HEK293 (cell line): ENCODE measurements at regions not wholly inside any gene's neighbourhood (a gene's known extent, or its start where the extent isn't known, plus 50 kb on each side); places are given as distances from the start of the nearest gene placed in this dataset.

Experiments used
- CTCF ChIA-PET: fragments of 350-600 bp; formaldehyde crosslinking; extraction: SDS; loops from one replicate; lab custom pipeline; 2021; ENCODE audit warnings: antibody characterized with exemption; lab: Yijun Ruan, JAX
- POLR2A ChIA-PET: fragments of 300-600 bp; formaldehyde crosslinking; extraction: SDS; loops from one replicate; lab custom pipeline; 2020; ENCODE audit warnings: antibody characterized with exemption, inconsistent platforms; lab: Yijun Ruan, JAX
- H3K27ac ChIP-seq: fragments of 200-500 bp; sonication (Bioruptor generic); 2 replicates; pipeline ENCODE4 v1.5.1; 2014; ENCODE audit warnings: low read depth, low read length, control low read depth, inconsistent platforms; ENCODE audit errors: extremely low read depth
- H3K36me3 ChIP-seq, 2 experiments: fragments of 200-500 bp in 1 of 2; sonication (Bioruptor generic) in 1 of 2; 1 replicate in 1 of 2; 2 replicates in 1 of 2; pipeline ENCODE4 v1.5.1; 2014 to 2017; ENCODE audit warnings: inconsistent platforms in 2 of 2, low read length in 2 of 2; ENCODE audit not compliant: control insufficient read depth in 2 of 2, insufficient read depth in 1 of 2
- H3K4me1 ChIP-seq: fragments of 200-500 bp; sonication (Bioruptor generic); 2 replicates; pipeline ENCODE4 v1.5.1; 2014; ENCODE audit warnings: mild to moderate bottlenecking, low read length, inconsistent platforms; ENCODE audit not compliant: control insufficient read depth, insufficient read depth
- H3K4me3 ChIP-seq: 2 replicates; pipeline ENCODE4 v1.5.1; 2011; ENCODE audit warnings: low read depth, mild to moderate bottlenecking, control low read depth, low read length, moderate library complexity
- H3K9me3 ChIP-seq: fragments of 200-500 bp; sonication (Bioruptor generic); 2 replicates; pipeline ENCODE4 v1.5.1; 2014; ENCODE audit warnings: low read depth, low read length, inconsistent platforms; ENCODE audit not compliant: control insufficient read depth, insufficient read depth
- GLIS2 ChIP-seq: fragments of 450-650 bp; formaldehyde crosslinking; IDR thresholded peaks from 2 replicates; pipeline ENCODE4 v1.5.1; 2016; ENCODE audit warnings: missing biosample characterization, missing genetic modification characterization
- MYNN ChIP-seq: fragments of 450-650 bp; formaldehyde crosslinking; IDR thresholded peaks from 2 replicates; pipeline ENCODE4 v1.5.1; 2016; ENCODE audit warnings: missing biosample characterization, missing genetic modification characterization, borderline replicate concordance
- PRDM10 ChIP-seq: fragments of 450-650 bp; formaldehyde crosslinking; IDR thresholded peaks from 2 replicates; pipeline ENCODE4 v1.5.1; 2016; ENCODE audit warnings: missing biosample characterization, missing genetic modification characterization
- SCRT1 ChIP-seq: fragments of 450-650 bp; formaldehyde crosslinking; IDR thresholded peaks from 2 replicates; pipeline ENCODE4 v1.5.1; 2016; ENCODE audit warnings: missing biosample characterization, missing genetic modification characterization, borderline replicate concordance
- ZBTB21 ChIP-seq: fragments of 450-650 bp; formaldehyde crosslinking; IDR thresholded peaks from 2 replicates; pipeline ENCODE4 v1.5.1; 2017; ENCODE audit warnings: missing biosample characterization, missing genetic modification characterization
- ZBTB8A ChIP-seq: fragments of 450-650 bp; formaldehyde crosslinking; IDR thresholded peaks from 2 replicates; pipeline ENCODE4 v1.5.1; 2016; ENCODE audit warnings: missing biosample characterization, missing genetic modification characterization
- ZFP37 ChIP-seq: fragments of 450-650 bp; formaldehyde crosslinking; IDR thresholded peaks from 2 replicates; pipeline ENCODE4 v1.5.1; 2016; ENCODE audit warnings: missing biosample characterization, missing genetic modification characterization
- ZNF16 ChIP-seq: fragments of 450-650 bp; formaldehyde crosslinking; IDR thresholded peaks from 2 replicates; pipeline ENCODE4 v1.5.1; 2016; ENCODE audit warnings: low read depth, missing biosample characterization, missing genetic modification characterization
- ZNF169 ChIP-seq: fragments of 450-650 bp; formaldehyde crosslinking; IDR thresholded peaks from 2 replicates; pipeline ENCODE4 v1.5.1; 2016; ENCODE audit warnings: missing biosample characterization, missing genetic modification characterization
- ZNF211 ChIP-seq: fragments of 450-650 bp; formaldehyde crosslinking; IDR thresholded peaks from 2 replicates; pipeline ENCODE4 v1.5.1; 2016; ENCODE audit warnings: low read depth, missing biosample characterization, missing genetic modification characterization
- ZNF302 ChIP-seq: fragments of 450-650 bp; formaldehyde crosslinking; IDR thresholded peaks from 2 replicates; pipeline ENCODE4 v1.5.1; 2016; ENCODE audit warnings: missing biosample characterization, missing genetic modification characterization, low read depth
- ZNF350 ChIP-seq: fragments of 450-650 bp; formaldehyde crosslinking; IDR thresholded peaks from 2 replicates; pipeline ENCODE4 v1.5.0; 2017; ENCODE audit warnings: missing biosample characterization, mild to moderate bottlenecking, missing genetic modification characterization
- ZNF354C ChIP-seq: fragments of 450-650 bp; formaldehyde crosslinking; IDR thresholded peaks from 2 replicates; pipeline ENCODE4 v1.5.1; 2016; ENCODE audit warnings: missing biosample characterization, missing genetic modification characterization, low read depth, borderline replicate concordance
- ZNF555 ChIP-seq: fragments of 450-650 bp; formaldehyde crosslinking; conservative IDR thresholded peaks from 2 replicates; pipeline ENCODE4 v1.5.1; 2017; ENCODE audit warnings: missing biosample characterization, mild to moderate bottlenecking, missing genetic modification characterization, inconsistent platforms
- ZNF747 ChIP-seq: fragments of 450-650 bp; formaldehyde crosslinking; IDR thresholded peaks from 2 replicates; pipeline ENCODE4 v1.5.1; 2016; ENCODE audit warnings: missing biosample characterization, missing genetic modification characterization
- ZNF776 ChIP-seq: fragments of 450-650 bp; formaldehyde crosslinking; IDR thresholded peaks from 2 replicates; pipeline ENCODE4 v1.5.0; 2017; ENCODE audit warnings: missing biosample characterization, missing genetic modification characterization, borderline replicate concordance
- TF ChIP-seq, protein P1 (sequence below): fragments of 450-650 bp; formaldehyde crosslinking; IDR thresholded peaks from 2 replicates; pipeline ENCODE4 v1.5.1; 2017; ENCODE audit warnings: missing biosample characterization, missing genetic modification characterization
- TF ChIP-seq, protein P2 (sequence below): fragments of 450-650 bp; formaldehyde crosslinking; IDR thresholded peaks from 2 replicates; pipeline ENCODE4 v1.5.1; 2016; ENCODE audit warnings: missing biosample characterization, missing genetic modification characterization
- TF ChIP-seq, protein P3 (sequence below): fragments of 450-650 bp; formaldehyde crosslinking; IDR thresholded peaks from 2 replicates; pipeline ENCODE4 v1.5.1; 2016; ENCODE audit warnings: missing biosample characterization, missing genetic modification characterization, borderline replicate concordance

DNA sequence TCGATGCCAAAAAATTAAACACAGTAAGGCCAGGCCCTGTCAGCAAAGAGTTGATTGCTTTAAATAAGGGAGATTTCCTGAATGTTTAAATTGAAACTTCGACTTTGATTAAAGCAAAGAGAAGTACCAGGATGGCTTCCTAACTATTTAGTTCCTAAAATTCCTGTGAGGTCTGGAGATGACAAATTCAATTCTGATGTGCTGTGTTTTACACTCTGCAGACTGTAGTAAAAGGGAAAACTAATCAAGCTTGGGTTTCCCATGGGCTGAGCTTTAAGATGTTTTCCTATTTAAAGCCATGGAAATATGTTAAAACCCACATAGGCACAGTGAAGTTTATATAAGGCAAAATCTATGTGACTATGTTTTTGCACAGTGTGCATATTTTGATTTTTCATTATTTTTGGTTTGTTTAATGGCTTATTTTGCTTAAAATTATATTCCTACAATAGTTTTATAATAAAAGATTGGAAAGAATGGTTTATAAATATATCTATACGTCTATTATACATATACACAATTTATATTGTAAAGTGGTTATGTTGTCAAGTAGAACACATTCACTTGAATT lies 198.5 kb upstream of the EYA4 start:
- TF ChIP-seq PRDM10 (tag by site-specific recombination) (no peak), ZNF354C (tag by site-specific recombination) (no peak), ZNF16 (no peak)
- TF ChIP-seq, protein P1, sequence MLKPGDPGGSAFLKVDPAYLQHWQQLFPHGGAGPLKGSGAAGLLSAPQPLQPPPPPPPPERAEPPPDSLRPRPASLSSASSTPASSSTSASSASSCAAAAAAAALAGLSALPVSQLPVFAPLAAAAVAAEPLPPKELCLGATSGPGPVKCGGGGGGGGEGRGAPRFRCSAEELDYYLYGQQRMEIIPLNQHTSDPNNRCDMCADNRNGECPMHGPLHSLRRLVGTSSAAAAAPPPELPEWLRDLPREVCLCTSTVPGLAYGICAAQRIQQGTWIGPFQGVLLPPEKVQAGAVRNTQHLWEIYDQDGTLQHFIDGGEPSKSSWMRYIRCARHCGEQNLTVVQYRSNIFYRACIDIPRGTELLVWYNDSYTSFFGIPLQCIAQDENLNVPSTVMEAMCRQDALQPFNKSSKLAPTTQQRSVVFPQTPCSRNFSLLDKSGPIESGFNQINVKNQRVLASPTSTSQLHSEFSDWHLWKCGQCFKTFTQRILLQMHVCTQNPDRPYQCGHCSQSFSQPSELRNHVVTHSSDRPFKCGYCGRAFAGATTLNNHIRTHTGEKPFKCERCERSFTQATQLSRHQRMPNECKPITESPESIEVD (tag by site-specific recombination) = no peak
- Histone ChIP-seq H3K4me1 (peaks cover 6% of the 10 kb centered on the region; the same call in 1 of the 2 replicates), H3K27ac (no peak overlapping the region), H3K4me3 (no peak overlapping the region), H3K9me3 (no peaks in the 10 kb centered on the region), H3K36me3 (no peaks in the 10 kb centered on the region)
- CTCF ChIA-PET = interaction anchor here (3.8 kb wide), 1 partner anchor 80 kb away, joined by 51 read pairs; no protein-coding TSS in a partner anchor
- POLR2A ChIA-PET = no interaction called here

GRCh38 chr6:133046576-133046975 lies 194.6 kb upstream of the EYA4 start:
- TF ChIP-seq ZNF555 (tag by site-specific recombination) = no peak
- no peak for TF ChIP-seq ZNF169
- no peak for TF ChIP-seq ZNF747 (tag by site-specific recombination)
- TF ChIP-seq ZNF302 (tag by site-specific recombination) = no peak
- TF ChIP-seq ZBTB8A = no peak
- no peak for TF ChIP-seq MYNN (tag by site-specific recombination)
- no peak for TF ChIP-seq ZNF776
- no peak for TF ChIP-seq ZNF211 (tag by site-specific recombination)
- TF ChIP-seq, protein P2, sequence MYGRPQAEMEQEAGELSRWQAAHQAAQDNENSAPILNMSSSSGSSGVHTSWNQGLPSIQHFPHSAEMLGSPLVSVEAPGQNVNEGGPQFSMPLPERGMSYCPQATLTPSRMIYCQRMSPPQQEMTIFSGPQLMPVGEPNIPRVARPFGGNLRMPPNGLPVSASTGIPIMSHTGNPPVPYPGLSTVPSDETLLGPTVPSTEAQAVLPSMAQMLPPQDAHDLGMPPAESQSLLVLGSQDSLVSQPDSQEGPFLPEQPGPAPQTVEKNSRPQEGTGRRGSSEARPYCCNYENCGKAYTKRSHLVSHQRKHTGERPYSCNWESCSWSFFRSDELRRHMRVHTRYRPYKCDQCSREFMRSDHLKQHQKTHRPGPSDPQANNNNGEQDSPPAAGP (tag by site-specific recombination) = no peak
- TF ChIP-seq, protein P3, sequence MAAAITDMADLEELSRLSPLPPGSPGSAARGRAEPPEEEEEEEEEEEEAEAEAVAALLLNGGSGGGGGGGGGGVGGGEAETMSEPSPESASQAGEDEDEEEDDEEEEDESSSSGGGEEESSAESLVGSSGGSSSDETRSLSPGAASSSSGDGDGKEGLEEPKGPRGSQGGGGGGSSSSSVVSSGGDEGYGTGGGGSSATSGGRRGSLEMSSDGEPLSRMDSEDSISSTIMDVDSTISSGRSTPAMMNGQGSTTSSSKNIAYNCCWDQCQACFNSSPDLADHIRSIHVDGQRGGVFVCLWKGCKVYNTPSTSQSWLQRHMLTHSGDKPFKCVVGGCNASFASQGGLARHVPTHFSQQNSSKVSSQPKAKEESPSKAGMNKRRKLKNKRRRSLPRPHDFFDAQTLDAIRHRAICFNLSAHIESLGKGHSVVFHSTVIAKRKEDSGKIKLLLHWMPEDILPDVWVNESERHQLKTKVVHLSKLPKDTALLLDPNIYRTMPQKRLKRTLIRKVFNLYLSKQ (tag by site-specific recombination) = no peak
- TF ChIP-seq ZNF350 (tag by site-specific recombination) = no peak
- no peak for TF ChIP-seq ZBTB21 (tag by site-specific recombination)
- no peak for TF ChIP-seq ZFP37
- no peak for TF ChIP-seq SCRT1
- TF ChIP-seq GLIS2 (tag by site-specific recombination) = no peak
- Histone ChIP-seq H3K4me1 (no peaks in the 10 kb centered on the region), H3K36me3 (no peaks in the 10 kb centered on the region), H3K9me3 (no peaks in the 10 kb centered on the region), H3K4me3 (no peak overlapping the region), H3K27ac (no peak overlapping the region)
- CTCF ChIA-PET = interaction anchor here (0.6 kb wide), 1 partner anchor 924 kb away, joined by 3 read pairs; no protein-coding TSS in a partner anchor
- POLR2A ChIA-PET = no interaction called here
